ENCODE measurements at regions not wholly inside any gene's neighbourhood (a gene's known extent, or its start where the extent isn't known, plus 50 kb on each side); places are given as distances from the start of the nearest gene placed in this dataset.

- DNase-seq (ENCODE audit: low read depth), result no peak
These were observed 121.3 kb downstream of the RPS29 start for GRCh38 chr14:49464885-49465284.

GRCh38 chr14:49463146-49463545 lies 123.0 kb downstream of the RPS29 start:
- no peak for DNase-seq (ENCODE audit: low read depth)

GRCh38 chr14:49461529-49462401 lies 124.4 kb downstream of the RPS29 start:
- DNase-seq (ENCODE audit: low read depth), result peak; percentile 41

GRCh38 chr14:49460662-49461061 lies 125.5 kb downstream of the RPS29 start:
- DNase-seq (ENCODE audit: low read depth), result no peak

GRCh38 chr14:49456589-49456988 lies 129.6 kb downstream of the RPS29 start:
- no peak for DNase-seq (ENCODE audit: low read depth)

GRCh38 chr14:49451938-49452337 lies 134.2 kb downstream of the RPS29 start:
- no peak for DNase-seq (ENCODE audit: low read depth)

GRCh38 chr14:49449749-49450148 lies 136.4 kb downstream of the RPS29 start:
- DNase-seq (ENCODE audit: low read depth), result no peak

GRCh38 chr14:49447540-49448107 lies 138.6 kb downstream of the RPS29 start:
- no peak for DNase-seq (ENCODE audit: low read depth)

- no peak for DNase-seq (ENCODE audit: low read depth)
These were observed 139.4 kb downstream of the RPS29 start for GRCh38 chr14:49446801-49447200.

GRCh38 chr14:49438256-49438770 lies 147.9 kb downstream of the RPS29 start:
- no peak for DNase-seq (ENCODE audit: low read depth)

- DNase-seq (ENCODE audit: low read depth), result no peak
These were observed 158.1 kb downstream of the RPS29 start for GRCh38 chr14:49428076-49428475.

- no peak for DNase-seq (ENCODE audit: low read depth)
These were observed 159.1 kb downstream of the RPS29 start for GRCh38 chr14:49427117-49427516.

- DNase-seq (ENCODE audit: low read depth), result no peak
These were observed 160.3 kb downstream of the RPS29 start for GRCh38 chr14:49425921-49426320.

- no peak for DNase-seq (ENCODE audit: low read depth)
These were observed 161.5 kb downstream of the RPS29 start for GRCh38 chr14:49424436-49425331.

- no peak for DNase-seq (ENCODE audit: low read depth)
These were observed 166.0 kb downstream of the RPS29 start for GRCh38 chr14:49420201-49420600.

GRCh38 chr14:49418789-49419188 lies 167.4 kb downstream of the RPS29 start:
- DNase-seq (ENCODE audit: low read depth), result no peak

- DNase-seq (ENCODE audit: low read depth), result no peak
These were observed 168.4 kb downstream of the RPS29 start for GRCh38 chr14:49417790-49418189.

- DNase-seq (ENCODE audit: low read depth), result no peak
These were observed 177.8 kb downstream of the RPS29 start for GRCh38 chr14:49408187-49408933.

GRCh38 chr14:49405291-49405690 lies 180.9 kb downstream of the RPS29 start:
- DNase-seq (ENCODE audit: low read depth), result no peak

- no peak for DNase-seq (ENCODE audit: low read depth)
These were observed 184.8 kb downstream of the RPS29 start for GRCh38 chr14:49401373-49401772.

GRCh38 chr14:49396801-49397200 lies 189.4 kb downstream of the RPS29 start:
- no peak for DNase-seq (ENCODE audit: low read depth)

GRCh38 chr14:49381778-49382177 lies 204.4 kb downstream of the RPS29 start:
- no peak for DNase-seq (ENCODE audit: low read depth)

Measured in GM04504 (cell line).